ENCODE measurements at regions not wholly inside any gene's neighbourhood (a gene's known extent, or its start where the extent isn't known, plus 50 kb on each side); places are given as distances from the start of the nearest gene placed in this dataset.

- TF ChIP-seq TAF1 (IDR thresholded peaks at IDR 0.05; ENCODE audit: low read depth) (no peak), EGR1 (IDR thresholded peaks at IDR 0.05) (no peak), CEBPB (IDR thresholded peaks at IDR 0.05) (no peak), TCF12 (IDR thresholded peaks at IDR 0.05; ENCODE audit: low read depth) (no peak), CREB1 (IDR thresholded peaks at IDR 0.05; ENCODE audit: low read depth) (no peak), RAD21 (IDR thresholded peaks at IDR 0.05; ENCODE audit: low read depth) (no peak), NFIC (IDR thresholded peaks at IDR 0.05) (no peak), EP300 (IDR thresholded peaks at IDR 0.05; ENCODE audit: borderline replicate concordance) (no peak), FOXM1 (IDR thresholded peaks at IDR 0.05; ENCODE audit: borderline replicate concordance, low read depth) (no peak)
- TF ChIP-seq, protein P1, sequence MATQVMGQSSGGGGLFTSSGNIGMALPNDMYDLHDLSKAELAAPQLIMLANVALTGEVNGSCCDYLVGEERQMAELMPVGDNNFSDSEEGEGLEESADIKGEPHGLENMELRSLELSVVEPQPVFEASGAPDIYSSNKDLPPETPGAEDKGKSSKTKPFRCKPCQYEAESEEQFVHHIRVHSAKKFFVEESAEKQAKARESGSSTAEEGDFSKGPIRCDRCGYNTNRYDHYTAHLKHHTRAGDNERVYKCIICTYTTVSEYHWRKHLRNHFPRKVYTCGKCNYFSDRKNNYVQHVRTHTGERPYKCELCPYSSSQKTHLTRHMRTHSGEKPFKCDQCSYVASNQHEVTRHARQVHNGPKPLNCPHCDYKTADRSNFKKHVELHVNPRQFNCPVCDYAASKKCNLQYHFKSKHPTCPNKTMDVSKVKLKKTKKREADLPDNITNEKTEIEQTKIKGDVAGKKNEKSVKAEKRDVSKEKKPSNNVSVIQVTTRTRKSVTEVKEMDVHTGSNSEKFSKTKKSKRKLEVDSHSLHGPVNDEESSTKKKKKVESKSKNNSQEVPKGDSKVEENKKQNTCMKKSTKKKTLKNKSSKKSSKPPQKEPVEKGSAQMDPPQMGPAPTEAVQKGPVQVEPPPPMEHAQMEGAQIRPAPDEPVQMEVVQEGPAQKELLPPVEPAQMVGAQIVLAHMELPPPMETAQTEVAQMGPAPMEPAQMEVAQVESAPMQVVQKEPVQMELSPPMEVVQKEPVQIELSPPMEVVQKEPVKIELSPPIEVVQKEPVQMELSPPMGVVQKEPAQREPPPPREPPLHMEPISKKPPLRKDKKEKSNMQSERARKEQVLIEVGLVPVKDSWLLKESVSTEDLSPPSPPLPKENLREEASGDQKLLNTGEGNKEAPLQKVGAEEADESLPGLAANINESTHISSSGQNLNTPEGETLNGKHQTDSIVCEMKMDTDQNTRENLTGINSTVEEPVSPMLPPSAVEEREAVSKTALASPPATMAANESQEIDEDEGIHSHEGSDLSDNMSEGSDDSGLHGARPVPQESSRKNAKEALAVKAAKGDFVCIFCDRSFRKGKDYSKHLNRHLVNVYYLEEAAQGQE (IDR thresholded peaks at IDR 0.05; ENCODE audit: low read depth) = no peak
- TF ChIP-seq, protein P2, sequence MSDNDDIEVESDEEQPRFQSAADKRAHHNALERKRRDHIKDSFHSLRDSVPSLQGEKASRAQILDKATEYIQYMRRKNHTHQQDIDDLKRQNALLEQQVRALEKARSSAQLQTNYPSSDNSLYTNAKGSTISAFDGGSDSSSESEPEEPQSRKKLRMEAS (IDR thresholded peaks at IDR 0.05) = no peak
These were observed 129.0 kb downstream of the LYPLAL1 start for GRCh38 chr1:219302697-219303096.

- TF ChIP-seq CEBPB (IDR thresholded peaks at IDR 0.05) (no peak), ZBTB7A (IDR thresholded peaks at IDR 0.05; ENCODE audit: low read depth) (no peak), TAF1 (IDR thresholded peaks at IDR 0.05; ENCODE audit: low read depth) (no peak), NFIC (IDR thresholded peaks at IDR 0.05) (no peak), YY1 (IDR thresholded peaks at IDR 0.05; ENCODE audit: low read depth) (no peak), TCF12 (IDR thresholded peaks at IDR 0.05; ENCODE audit: low read depth) (no peak), EP300 (IDR thresholded peaks at IDR 0.05; ENCODE audit: borderline replicate concordance) (no peak), FOXM1 (IDR thresholded peaks at IDR 0.05; ENCODE audit: borderline replicate concordance, low read depth) (no peak), EGR1 (IDR thresholded peaks at IDR 0.05) (no peak), CREB1 (IDR thresholded peaks at IDR 0.05; ENCODE audit: low read depth) (no peak), TEAD4 (IDR thresholded peaks at IDR 0.05) (no peak), RAD21 (IDR thresholded peaks at IDR 0.05; ENCODE audit: low read depth) (no peak)
- TF ChIP-seq, protein P1 (IDR thresholded peaks at IDR 0.05; ENCODE audit: low read depth) = no peak
- TF ChIP-seq, protein P3, sequence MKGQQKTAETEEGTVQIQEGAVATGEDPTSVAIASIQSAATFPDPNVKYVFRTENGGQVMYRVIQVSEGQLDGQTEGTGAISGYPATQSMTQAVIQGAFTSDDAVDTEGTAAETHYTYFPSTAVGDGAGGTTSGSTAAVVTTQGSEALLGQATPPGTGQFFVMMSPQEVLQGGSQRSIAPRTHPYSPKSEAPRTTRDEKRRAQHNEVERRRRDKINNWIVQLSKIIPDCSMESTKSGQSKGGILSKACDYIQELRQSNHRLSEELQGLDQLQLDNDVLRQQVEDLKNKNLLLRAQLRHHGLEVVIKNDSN (IDR thresholded peaks at IDR 0.05) = no peak
- TF ChIP-seq, protein P2 (IDR thresholded peaks at IDR 0.05) = no peak
These were observed 125.7 kb downstream of the LYPLAL1 start for GRCh38 chr1:219299420-219299819.

GRCh38 chr1:219298571-219299148 lies 125.0 kb downstream of the LYPLAL1 start:
- no peak for TF ChIP-seq CREB1 (IDR thresholded peaks at IDR 0.05; ENCODE audit: low read depth)
- no peak for TF ChIP-seq RAD21 (IDR thresholded peaks at IDR 0.05; ENCODE audit: low read depth)
- TF ChIP-seq FOXM1 (IDR thresholded peaks at IDR 0.05; ENCODE audit: borderline replicate concordance, low read depth) = no peak
- no peak for TF ChIP-seq EGR1 (IDR thresholded peaks at IDR 0.05)
- TF ChIP-seq EP300 (IDR thresholded peaks at IDR 0.05; ENCODE audit: borderline replicate concordance) = no peak
- TF ChIP-seq TAF1 (IDR thresholded peaks at IDR 0.05; ENCODE audit: low read depth) = no peak
- no peak for TF ChIP-seq TEAD4 (IDR thresholded peaks at IDR 0.05)
- no peak for TF ChIP-seq YY1 (IDR thresholded peaks at IDR 0.05; ENCODE audit: low read depth)

GRCh38 chr1:219296430-219297355 lies 123.0 kb downstream of the LYPLAL1 start:
- TF ChIP-seq EP300 (IDR thresholded peaks at IDR 0.05; ENCODE audit: borderline replicate concordance) (no peak), NFIC (IDR thresholded peaks at IDR 0.05) (no peak), CREB1 (IDR thresholded peaks at IDR 0.05; ENCODE audit: low read depth) (no peak), TEAD4 (IDR thresholded peaks at IDR 0.05) (no peak), TCF12 (IDR thresholded peaks at IDR 0.05; ENCODE audit: low read depth) (no peak), RAD21 (IDR thresholded peaks at IDR 0.05; ENCODE audit: low read depth) (no peak), YY1 (IDR thresholded peaks at IDR 0.05; ENCODE audit: low read depth) (no peak), ZBTB7A (IDR thresholded peaks at IDR 0.05; ENCODE audit: low read depth) (no peak), TAF1 (IDR thresholded peaks at IDR 0.05; ENCODE audit: low read depth) (no peak), FOXM1 (IDR thresholded peaks at IDR 0.05; ENCODE audit: borderline replicate concordance, low read depth) (no peak)
- TF ChIP-seq, protein P2 (IDR thresholded peaks at IDR 0.05) = no peak
- TF ChIP-seq, protein P3 (IDR thresholded peaks at IDR 0.05) = no peak
- TF ChIP-seq, protein P1 (IDR thresholded peaks at IDR 0.05; ENCODE audit: low read depth) = no peak
